Ramos (cell line): ENCODE measurements at regions not wholly inside any gene's neighbourhood (a gene's known extent, or its start where the extent isn't known, plus 50 kb on each side); places are given as distances from the start of the nearest gene placed in this dataset.
"Not testable (repeated sequence)": the region's sequence is repeated elsewhere in the genome, so short reads cannot be mapped to it uniquely, and the experiment has no call there.

Experiments used
- in situ Hi-C: fragments of 300-500 bp; cut with MboI; formaldehyde crosslinking; loops from one replicate; pipeline ENCODE4 v1.14.3; 2022; ENCODE audit warnings: low sequenced_read_pairs; ENCODE audit not compliant: unreplicated experiment

- in situ Hi-C loops, result no loop called here
These were observed 126.9 kb upstream of the DLGAP1 start for GRCh38 chr18:4581966-4582365.

DNA sequence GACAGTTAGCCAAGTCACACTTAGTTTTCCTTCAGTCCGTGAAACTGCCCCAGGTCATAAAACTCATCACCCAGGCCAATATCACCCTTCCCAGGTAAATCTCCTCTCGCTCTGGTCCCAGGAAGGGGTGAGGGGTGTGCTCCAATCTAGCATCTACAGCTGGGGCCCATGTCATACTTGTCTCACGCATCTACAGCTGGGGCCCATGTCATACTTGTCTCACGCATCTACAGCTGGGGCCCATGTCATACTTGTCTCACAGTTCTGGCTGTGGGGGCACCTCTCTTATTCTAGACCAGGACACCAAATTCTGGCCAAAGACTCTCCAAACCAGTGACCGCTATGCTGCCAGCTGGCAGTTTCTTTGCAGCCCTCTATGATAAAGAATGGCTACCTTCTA is 123.3 kb upstream of the DLGAP1 start:
- in situ Hi-C loops, result no loop called here

GRCh38 chr18:4573735-4574134 is 118.6 kb upstream of the DLGAP1 start:
- in situ Hi-C loops, result no loop called here

- in situ Hi-C loops, result no loop called here
These were observed 102.4 kb upstream of the DLGAP1 start for GRCh38 chr18:4557502-4557901.

DNA sequence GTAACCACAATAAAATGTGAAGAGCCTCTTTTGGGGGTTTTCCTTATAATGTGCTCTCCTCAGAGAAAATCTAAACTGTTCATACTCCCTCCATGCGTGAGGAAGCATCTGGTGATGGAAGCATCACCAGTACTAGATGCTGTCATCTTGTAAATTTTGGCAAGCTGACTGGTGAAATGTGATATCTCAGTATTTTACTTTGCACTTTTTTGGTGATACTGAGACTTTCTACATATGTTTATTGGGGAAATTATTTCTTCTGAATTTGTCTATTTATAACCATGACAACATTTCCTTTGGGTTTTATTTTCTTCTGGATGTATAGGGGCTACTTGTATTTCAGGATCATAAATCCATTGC is 95.9 kb upstream of the DLGAP1 start:
- in situ Hi-C loops, result no loop called here

DNA sequence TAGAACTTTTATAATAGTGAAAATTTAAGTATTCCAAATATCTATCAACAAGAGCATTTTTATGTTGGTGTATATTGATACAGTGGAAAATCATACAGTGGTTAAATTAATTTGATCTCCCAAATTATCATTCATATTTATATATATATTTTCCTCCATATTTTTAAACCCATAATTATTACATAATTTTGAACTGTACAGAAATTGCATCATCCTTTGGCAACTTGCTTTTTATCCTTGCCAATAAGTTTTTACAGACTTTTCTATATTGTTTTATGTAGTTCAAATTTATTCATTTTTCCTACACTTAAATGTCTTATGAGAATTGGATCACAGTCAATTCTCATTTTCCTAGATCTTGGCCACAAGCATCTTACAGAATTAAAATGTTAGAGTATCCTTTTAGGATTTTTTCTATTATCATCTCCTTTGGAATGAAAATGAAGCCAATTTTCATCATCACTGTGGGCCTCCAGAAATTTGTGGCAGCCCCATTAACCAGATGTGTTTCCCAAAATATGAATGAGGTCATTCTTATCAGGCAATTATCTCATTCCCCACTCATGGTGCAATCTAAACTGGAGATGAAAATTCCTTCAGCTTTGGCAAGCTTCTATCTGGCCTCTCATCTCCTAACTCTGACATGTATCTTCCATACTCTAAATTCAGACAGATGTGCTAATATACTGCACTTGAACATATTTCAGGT is 94.2 kb upstream of the DLGAP1 start:
- in situ Hi-C loops, result no loop called here

DNA sequence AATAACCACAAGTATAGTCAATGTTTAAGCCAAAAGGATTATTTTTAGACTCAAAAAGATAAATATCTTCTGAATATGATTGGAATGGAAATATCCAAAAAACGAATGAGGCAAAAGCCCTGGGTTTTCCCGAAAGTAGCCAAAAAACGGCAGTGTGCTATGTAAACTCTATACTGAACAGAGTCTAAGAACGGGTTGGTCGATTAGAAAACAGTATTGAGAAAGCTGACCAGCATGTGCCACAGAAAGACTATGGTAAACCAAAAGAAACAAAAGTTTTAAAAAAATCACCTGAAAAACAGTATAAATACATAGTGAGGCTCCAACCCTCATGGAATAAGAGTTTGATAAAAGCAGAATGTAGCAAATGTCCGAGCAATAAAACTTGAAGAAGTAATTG is 92.0 kb upstream of the DLGAP1 start:
- in situ Hi-C loops, result no loop called here

DNA sequence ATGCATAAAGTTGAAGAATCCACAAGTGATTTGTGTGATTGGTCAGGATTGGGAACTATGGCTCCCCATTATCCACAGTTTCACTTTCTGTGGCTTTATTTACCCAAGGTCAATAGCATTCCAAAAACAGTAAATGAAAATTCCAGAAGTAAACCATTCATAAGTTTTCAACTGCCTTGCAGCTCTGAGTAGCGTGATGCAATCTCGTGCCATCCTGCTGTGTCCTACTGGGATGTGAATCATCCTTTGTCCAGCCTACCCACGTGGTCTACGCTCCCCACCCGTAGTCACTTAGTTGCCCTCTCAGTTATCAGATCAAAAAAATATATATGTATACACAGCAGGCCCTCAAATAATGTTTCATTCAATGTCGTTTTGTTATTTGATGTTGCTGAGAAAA is 89.0 kb upstream of the DLGAP1 start:
- in situ Hi-C loops, result no loop called here

GRCh38 chr18:4543711-4544110 is 88.6 kb upstream of the DLGAP1 start:
- in situ Hi-C loops, result no loop called here

GRCh38 chr18:4541588-4541987 is 86.5 kb upstream of the DLGAP1 start:
- in situ Hi-C loops, result no loop called here

- in situ Hi-C loops, result no loop called here
These were observed 81.3 kb upstream of the DLGAP1 start for GRCh38 chr18:4536447-4536846.

DNA sequence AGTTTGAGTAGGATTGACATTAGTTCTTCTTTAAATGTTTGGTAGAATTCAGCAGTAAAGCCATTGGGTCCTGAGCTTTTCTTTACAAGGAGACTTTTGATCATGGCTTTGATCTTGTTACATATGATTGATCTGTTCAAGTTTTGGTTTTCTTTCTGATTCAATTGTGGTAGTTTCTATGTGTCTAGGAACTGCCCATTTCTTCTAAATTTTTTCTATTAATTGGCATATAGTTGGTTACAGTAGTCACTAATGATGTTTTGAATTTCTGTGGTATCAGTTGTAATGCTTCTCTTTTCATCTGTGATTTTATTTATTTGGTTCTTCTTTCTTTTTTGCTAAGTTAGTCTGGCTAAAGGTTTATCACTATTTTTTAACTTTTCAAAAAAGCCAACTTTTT is 73.3 kb upstream of the DLGAP1 start:
- in situ Hi-C loops, result no loop called here

- in situ Hi-C loops, result not testable (repeated sequence)
These were observed 72.7 kb upstream of the DLGAP1 start for GRCh38 chr18:4527826-4528225.

- in situ Hi-C loops, result no loop called here
These were observed 69.0 kb upstream of the DLGAP1 start for GRCh38 chr18:4524096-4524495.

GRCh38 chr18:4511166-4511565 is 56.1 kb upstream of the DLGAP1 start:
- in situ Hi-C loops, result no loop called here

GRCh38 chr18:4510711-4511110 is 55.6 kb upstream of the DLGAP1 start:
- in situ Hi-C loops, result no loop called here

DNA sequence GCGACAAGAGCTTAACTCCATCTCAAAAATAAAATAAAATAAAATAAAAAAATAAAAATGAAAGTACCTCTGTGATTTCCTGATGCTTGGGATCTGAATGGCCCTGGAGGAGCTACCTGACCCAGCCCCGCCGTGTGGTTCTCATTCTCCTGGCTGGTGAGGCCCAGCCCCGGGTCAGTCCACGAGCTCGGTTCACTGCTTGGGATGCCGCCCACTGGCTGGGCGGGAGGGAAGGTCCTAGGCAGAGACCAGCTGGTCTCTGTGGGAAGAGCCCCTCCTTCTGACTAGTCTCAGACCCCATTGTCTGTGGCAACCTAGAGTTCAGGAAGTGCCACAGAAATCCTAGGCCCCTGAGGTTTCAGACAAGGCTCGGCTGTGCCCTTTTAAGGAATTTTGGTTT is 55.1 kb upstream of the DLGAP1 start:
- in situ Hi-C loops, result no loop called here
